Astrocyte of the cerebellum (primary cell): ENCODE measurements at regions not wholly inside any gene's neighbourhood (a gene's known extent, or its start where the extent isn't known, plus 50 kb on each side); places are given as distances from the start of the nearest gene placed in this dataset.

Source experiments
- DNase-seq: peaks from one replicate; pipeline ENCODE4 v3.0.0-alpha.2; 2011; ENCODE audit warnings: low read depth
- H3K4me3 ChIP-seq: 2 replicates; pipeline ENCODE4 v1.5.1; 2011; ENCODE audit warnings: mild to moderate bottlenecking, low read depth, low read length, moderate library complexity
- in situ Hi-C: cut with HindIII; loops from 2 replicates; pipeline ENCODE4 v1.10.0; 2017; ENCODE audit warnings: low sequenced_read_pairs
- TF ChIP-seq, protein P1 (sequence below): IDR thresholded peaks from 2 replicates; pipeline ENCODE4 v1.5.1; 2012; ENCODE audit warnings: low read length, low read depth, moderate library complexity, mild to moderate bottlenecking; ENCODE audit errors: missing control alignments

DNA sequence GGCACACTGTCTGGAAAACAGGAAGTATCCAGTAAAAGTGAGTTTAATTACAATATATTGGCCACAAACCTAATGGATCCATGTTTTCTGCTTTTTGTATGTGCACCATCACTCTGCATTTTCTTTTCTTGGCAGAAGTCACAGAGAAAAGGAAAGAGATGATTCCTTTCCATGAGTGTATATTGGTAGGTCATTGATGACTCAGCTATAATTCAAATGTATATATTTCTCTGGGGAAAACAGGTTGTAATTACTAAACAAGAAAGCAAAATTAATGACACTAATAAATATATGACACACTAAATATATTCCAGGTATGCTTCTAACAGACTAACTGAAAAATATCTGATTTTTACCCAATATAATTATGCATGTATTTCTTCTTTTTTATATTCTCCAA lies 105.9 kb upstream of the PCDH15 start:
- TF ChIP-seq, protein P1, sequence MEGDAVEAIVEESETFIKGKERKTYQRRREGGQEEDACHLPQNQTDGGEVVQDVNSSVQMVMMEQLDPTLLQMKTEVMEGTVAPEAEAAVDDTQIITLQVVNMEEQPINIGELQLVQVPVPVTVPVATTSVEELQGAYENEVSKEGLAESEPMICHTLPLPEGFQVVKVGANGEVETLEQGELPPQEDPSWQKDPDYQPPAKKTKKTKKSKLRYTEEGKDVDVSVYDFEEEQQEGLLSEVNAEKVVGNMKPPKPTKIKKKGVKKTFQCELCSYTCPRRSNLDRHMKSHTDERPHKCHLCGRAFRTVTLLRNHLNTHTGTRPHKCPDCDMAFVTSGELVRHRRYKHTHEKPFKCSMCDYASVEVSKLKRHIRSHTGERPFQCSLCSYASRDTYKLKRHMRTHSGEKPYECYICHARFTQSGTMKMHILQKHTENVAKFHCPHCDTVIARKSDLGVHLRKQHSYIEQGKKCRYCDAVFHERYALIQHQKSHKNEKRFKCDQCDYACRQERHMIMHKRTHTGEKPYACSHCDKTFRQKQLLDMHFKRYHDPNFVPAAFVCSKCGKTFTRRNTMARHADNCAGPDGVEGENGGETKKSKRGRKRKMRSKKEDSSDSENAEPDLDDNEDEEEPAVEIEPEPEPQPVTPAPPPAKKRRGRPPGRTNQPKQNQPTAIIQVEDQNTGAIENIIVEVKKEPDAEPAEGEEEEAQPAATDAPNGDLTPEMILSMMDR = no peak
- no peak overlapping the region for H3K4me3 ChIP-seq
- no peak for DNase-seq
- in situ Hi-C loops = no loop called here

GRCh38 chr10:54905578-54906192 lies 104.7 kb upstream of the PCDH15 start:
- in situ Hi-C loops = no loop called here
- H3K4me3 ChIP-seq = no peak overlapping the region
- no peak for DNase-seq
- TF ChIP-seq, protein P1 = no peak

DNA sequence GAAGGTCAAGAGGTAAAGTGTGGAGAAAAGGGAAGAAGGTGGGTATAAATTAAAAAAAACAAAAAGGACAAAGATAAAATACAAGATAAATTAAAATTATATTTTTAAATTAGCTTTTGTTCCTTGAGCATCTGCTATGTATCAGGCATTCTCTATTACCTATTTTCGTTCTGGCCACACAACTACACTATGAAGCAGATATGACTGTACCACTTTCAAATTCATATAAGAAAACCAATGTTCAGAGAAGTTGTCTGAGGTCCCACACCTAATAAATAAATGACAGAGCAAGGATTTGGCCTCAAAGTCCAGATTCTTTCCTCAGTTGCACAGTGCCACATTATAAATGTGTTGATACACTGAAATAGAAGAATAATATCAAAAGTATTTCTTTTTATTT lies 103.8 kb upstream of the PCDH15 start:
- in situ Hi-C loops = no loop called here
- TF ChIP-seq, protein P1 = no peak
- no peak for DNase-seq
- H3K4me3 ChIP-seq = no peak overlapping the region

DNA sequence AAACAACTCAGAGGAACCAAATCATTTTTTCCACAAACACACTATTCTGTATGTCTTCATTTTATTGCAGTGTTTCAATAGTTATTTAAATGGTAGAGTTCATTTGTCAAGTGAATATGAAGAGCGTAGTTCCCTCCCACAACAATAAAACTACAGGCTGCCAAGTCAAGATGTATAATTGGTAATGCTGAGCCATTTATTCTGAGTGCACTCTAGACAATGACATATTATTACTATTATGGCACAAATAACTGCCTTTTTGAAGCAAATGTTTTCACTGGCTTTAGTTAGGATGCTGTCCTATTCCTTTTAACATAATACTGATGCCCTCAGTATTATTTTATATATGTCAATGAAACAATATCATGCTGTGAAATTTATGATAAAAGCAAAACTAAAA lies 102.7 kb upstream of the PCDH15 start:
- in situ Hi-C loops = no loop called here
- TF ChIP-seq, protein P1 = no peak
- no peak for DNase-seq
- H3K4me3 ChIP-seq = no peak overlapping the region

DNA sequence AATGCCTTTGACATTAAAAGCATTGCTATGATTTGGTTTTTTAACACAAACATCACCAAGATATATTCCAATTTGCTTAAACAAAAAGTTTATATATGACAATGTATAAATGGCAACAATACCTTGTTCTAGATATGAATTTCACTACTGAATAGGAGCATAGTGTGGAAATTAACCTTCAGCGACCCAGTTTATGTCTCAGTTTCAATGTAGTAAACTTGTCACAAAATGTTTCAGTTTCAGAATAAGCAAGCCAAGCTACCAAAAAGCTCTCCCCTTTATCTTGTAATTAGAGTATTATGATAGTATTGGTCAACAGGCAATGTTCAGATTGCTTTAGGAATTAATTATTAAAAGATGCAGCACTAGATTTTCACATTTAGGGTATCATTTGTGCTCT lies 99.6 kb upstream of the PCDH15 start:
- DNase-seq = no peak
- in situ Hi-C loops = no loop called here
- H3K4me3 ChIP-seq = no peak overlapping the region
- TF ChIP-seq, protein P1 = no peak

DNA sequence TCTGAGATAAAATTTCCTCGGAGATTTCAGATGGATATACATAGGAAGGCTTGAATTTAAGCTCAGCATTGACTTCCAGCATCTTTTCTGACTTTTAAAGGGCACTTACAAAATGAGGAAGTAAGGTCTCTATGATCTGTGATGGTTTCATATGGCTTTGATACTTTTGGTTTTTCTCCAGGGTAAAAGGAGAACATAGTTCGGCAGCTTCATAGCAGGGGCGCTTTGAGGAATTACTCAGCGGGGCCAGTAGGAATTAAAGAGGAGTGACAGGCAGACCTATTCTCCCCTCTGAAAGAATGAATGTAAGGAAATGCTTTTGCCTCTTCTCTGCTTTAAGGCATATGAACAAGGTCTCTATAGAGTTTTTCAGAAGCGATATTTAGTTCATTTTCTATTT lies 80.0 kb upstream of the PCDH15 start:
- in situ Hi-C loops = no loop called here
- no peak for DNase-seq
- H3K4me3 ChIP-seq = no peak overlapping the region
- TF ChIP-seq, protein P1 = no peak

- in situ Hi-C loops = no loop called here
- peak; percentile 2 for DNase-seq
Observed at GRCh38 chr10:54869022-54869421, 68.0 kb upstream of the PCDH15 start.

More at GRCh38 chr10:54869022-54869421, 68.0 kb upstream of the PCDH15 start:
- TF ChIP-seq, protein P1 = no peak
- H3K4me3 ChIP-seq = no peak overlapping the region
